HUES6 (cell line): ENCODE measurements at regions not wholly inside any gene's neighbourhood (a gene's known extent, or its start where the extent isn't known, plus 50 kb on each side); places are given as distances from the start of the nearest gene placed in this dataset.

Experiments used
- H3K27ac ChIP-seq: 2 replicates; pipeline ENCODE4 v1.7.0; 2013; ENCODE audit warnings: low read depth, mild to moderate bottlenecking, low read length, inconsistent platforms
- H3K27me3 ChIP-seq: 2 replicates; pipeline ENCODE4 v1.6.1; 2013; ENCODE audit warnings: low read length; ENCODE audit not compliant: control insufficient read depth, insufficient read depth
- H3K36me3 ChIP-seq: 2 replicates; pipeline ENCODE4 v1.6.1; 2013; ENCODE audit warnings: low read length; ENCODE audit not compliant: control insufficient read depth, insufficient read depth
- H3K4me1 ChIP-seq: 2 replicates; pipeline ENCODE4 v1.6.1; 2013; ENCODE audit warnings: low read length; ENCODE audit not compliant: control insufficient read depth, insufficient read depth
- H3K4me3 ChIP-seq: 2 replicates; pipeline ENCODE4 v1.5.1; 2013; ENCODE audit warnings: low read depth, low read length
- H3K9ac ChIP-seq: one replicate; pipeline ENCODE4 v1.6.1; 2013; ENCODE audit warnings: mild to moderate bottlenecking, low read length
- H3K9me3 ChIP-seq: 2 replicates; pipeline ENCODE4 v1.6.1; 2013; ENCODE audit warnings: low read depth, low read length; ENCODE audit not compliant: control insufficient read depth, insufficient read depth

GRCh38 chr18:57853864-57854263 is 50.7 kb upstream of the ATP8B1 start:
- peaks cover 12% of the 10 kb centered on the region for H3K4me1 ChIP-seq
- H3K36me3 ChIP-seq, result no peaks in the 10 kb centered on the region
- H3K27me3 ChIP-seq, result peaks cover 3% of the 10 kb centered on the region; the same call in 1 of the 2 replicates
- H3K9ac ChIP-seq, result no peak overlapping the region
- no peak overlapping the region for H3K4me3 ChIP-seq
- no peak overlapping the region for H3K27ac ChIP-seq
- H3K9me3 ChIP-seq, result no peaks in the 10 kb centered on the region

DNA sequence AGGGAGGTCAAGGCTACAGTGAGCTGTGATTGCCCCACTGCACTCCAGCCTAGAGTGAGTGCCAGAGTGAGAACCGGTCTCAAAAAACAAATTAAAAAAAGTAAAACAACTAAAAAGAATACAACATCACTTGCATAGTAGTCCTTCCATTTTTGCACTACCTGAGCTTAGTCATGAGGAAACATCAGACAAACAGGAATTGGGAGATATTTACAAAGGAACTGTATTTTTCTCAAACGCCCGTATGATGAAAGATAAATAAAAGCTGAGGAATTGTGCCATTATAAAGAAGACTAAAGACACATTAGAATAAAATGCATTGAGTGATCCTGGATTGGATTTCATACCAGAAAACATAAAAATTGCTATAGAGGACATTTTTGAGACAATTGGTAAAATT is 50.0 kb upstream of the ATP8B1 start:
- Histone ChIP-seq H3K4me1 (peaks cover 12% of the 10 kb centered on the region), H3K9ac (no peak overlapping the region), H3K27ac (no peak overlapping the region), H3K9me3 (no peaks in the 10 kb centered on the region), H3K27me3 (no peaks in the 10 kb centered on the region; the same call in 1 of the 2 replicates), H3K4me3 (no peak overlapping the region), H3K36me3 (no peaks in the 10 kb centered on the region)
